ENCODE measurements at regions not wholly inside any gene's neighbourhood (a gene's known extent, or its start where the extent isn't known, plus 50 kb on each side); places are given as distances from the start of the nearest gene placed in this dataset.

DNA sequence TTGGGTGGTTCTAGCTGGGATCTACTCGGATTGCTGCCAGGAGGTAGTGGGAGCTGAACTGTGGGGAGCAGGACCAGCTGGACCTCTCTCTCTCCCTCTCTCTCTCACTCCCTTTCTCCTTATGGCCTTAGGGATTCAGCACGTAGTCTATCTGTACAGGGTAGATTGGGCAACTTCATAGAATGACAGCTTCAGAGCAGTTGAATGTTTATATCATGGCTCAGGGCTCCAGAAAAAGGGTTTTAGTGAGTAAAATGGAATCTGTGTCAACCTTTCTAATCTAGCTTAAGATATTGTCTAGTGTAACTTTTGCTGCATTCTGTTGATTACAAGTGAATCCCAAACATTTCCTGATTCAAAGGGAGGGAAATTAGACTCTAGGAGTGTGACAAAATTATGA, 127.7 kb upstream of the PDGFD start:
- TF ChIP-seq CTCF (conservative IDR thresholded peaks at IDR 0.05; ENCODE audit: low read length) (no peak), EZH2phosphoT487 (IDR thresholded peaks at IDR 0.05; ENCODE audit: borderline replicate concordance) (no peak)

Data from Loucy (cell line).